GM13977 (cell line): ENCODE measurements at regions not wholly inside any gene's neighbourhood (a gene's known extent, or its start where the extent isn't known, plus 50 kb on each side); places are given as distances from the start of the nearest gene placed in this dataset.

Experiments used
- DNase-seq: peaks from one replicate; pipeline ENCODE4 v3.0.0; 2012; ENCODE audit warnings: low spot score
- in situ Hi-C: fragments of 300-500 bp; cut with MboI; formaldehyde crosslinking; loops from one replicate; pipeline ENCODE4 v1.12.0; 2022; ENCODE audit warnings: low sequenced_read_pairs, low pct_unique_long_range_greater_than_20kb, mixed read lengths, inconsistent platforms; ENCODE audit not compliant: unreplicated experiment
- TF ChIP-seq, protein P1 (sequence below): IDR thresholded peaks from 2 replicates; pipeline ENCODE4 v1.5.1; 2012; ENCODE audit warnings: mild to moderate bottlenecking, control low read depth; ENCODE audit not compliant: insufficient read depth; ENCODE audit errors: extremely low read depth, missing control alignments

DNA sequence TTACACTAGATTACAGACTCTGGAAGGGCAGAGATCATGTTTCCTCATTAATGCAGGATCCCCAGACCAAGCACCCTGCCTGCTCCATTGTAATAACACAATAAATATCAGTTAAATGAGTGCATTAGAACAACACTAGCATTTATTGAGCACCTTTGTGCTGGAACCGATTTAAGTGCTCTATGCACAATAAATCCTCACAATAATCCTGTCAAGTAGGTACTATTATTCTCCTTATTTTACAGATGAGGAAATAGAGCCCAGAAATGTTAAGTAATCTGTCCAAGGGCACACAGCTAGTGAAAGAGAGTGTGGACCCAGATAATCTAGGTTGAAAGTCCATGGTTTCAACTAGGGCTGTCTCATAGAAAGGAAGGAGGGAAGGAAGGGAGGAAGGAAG is 69.8 kb downstream of the MAP1LC3B2 start:
- in situ Hi-C loops: no loop called here
- no peak for DNase-seq
- TF ChIP-seq, protein P1, sequence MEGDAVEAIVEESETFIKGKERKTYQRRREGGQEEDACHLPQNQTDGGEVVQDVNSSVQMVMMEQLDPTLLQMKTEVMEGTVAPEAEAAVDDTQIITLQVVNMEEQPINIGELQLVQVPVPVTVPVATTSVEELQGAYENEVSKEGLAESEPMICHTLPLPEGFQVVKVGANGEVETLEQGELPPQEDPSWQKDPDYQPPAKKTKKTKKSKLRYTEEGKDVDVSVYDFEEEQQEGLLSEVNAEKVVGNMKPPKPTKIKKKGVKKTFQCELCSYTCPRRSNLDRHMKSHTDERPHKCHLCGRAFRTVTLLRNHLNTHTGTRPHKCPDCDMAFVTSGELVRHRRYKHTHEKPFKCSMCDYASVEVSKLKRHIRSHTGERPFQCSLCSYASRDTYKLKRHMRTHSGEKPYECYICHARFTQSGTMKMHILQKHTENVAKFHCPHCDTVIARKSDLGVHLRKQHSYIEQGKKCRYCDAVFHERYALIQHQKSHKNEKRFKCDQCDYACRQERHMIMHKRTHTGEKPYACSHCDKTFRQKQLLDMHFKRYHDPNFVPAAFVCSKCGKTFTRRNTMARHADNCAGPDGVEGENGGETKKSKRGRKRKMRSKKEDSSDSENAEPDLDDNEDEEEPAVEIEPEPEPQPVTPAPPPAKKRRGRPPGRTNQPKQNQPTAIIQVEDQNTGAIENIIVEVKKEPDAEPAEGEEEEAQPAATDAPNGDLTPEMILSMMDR: no peak

DNA sequence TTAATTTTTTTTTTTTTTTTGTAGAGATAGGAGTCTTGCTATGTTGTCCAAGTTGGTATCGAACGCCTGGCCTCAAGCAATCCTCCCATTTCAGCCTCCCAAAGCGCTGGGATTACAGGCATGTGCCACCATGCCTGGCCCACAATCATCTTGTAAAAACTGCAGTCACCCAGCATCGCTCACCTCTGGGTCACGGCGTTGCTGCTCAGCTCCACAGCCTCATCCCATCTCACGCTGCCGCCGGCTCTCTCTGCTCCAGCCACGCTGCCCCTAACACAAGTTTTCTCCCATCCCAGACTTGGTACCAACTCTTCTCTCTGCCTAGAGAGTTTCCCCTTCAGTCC is 69.2 kb downstream of the MAP1LC3B2 start:
- DNase-seq: no peak
- in situ Hi-C loops: no loop called here
- TF ChIP-seq, protein P1: no peak
